ENCODE measurements at regions not wholly inside any gene's neighbourhood (a gene's known extent, or its start where the extent isn't known, plus 50 kb on each side); places are given as distances from the start of the nearest gene placed in this dataset.
"Not testable (repeated sequence)": the region's sequence is repeated elsewhere in the genome, so short reads cannot be mapped to it uniquely, and the experiment has no call there.

GRCh38 chr3:106294121-106294520, 425.3 kb upstream of the CBLB start:
- peaks cover 28% of the 10 kb centered on the region for H3K4me1 Mint-ChIP-seq
- DNase-seq (ENCODE audit: low spot score in 2 of 2) (no peak), ATAC-seq (no peak)
- H3K9me3 Mint-ChIP-seq: no peaks in the 10 kb centered on the region
- H3K27ac Mint-ChIP-seq: no peak overlapping the region
- H3K4me3 Mint-ChIP-seq: no peak overlapping the region
- H3K36me3 Mint-ChIP-seq: no peaks in the 10 kb centered on the region

GRCh38 chr3:106296062-106296461, 427.2 kb upstream of the CBLB start:
- H3K4me1 Mint-ChIP-seq: peaks cover 34% of the 10 kb centered on the region
- no peak overlapping the region for H3K27ac Mint-ChIP-seq
- DNase-seq (ENCODE audit: low spot score in 2 of 2) (no peak), ATAC-seq (no peak)
- H3K9me3 Mint-ChIP-seq: peaks cover 2% of the 10 kb centered on the region
- H3K36me3 Mint-ChIP-seq: no peaks in the 10 kb centered on the region
- no peak overlapping the region for H3K4me3 Mint-ChIP-seq

- peak; percentile 83 for ATAC-seq
These were observed 430.7 kb upstream of the CBLB start for GRCh38 chr3:106299300-106300098.

DNA sequence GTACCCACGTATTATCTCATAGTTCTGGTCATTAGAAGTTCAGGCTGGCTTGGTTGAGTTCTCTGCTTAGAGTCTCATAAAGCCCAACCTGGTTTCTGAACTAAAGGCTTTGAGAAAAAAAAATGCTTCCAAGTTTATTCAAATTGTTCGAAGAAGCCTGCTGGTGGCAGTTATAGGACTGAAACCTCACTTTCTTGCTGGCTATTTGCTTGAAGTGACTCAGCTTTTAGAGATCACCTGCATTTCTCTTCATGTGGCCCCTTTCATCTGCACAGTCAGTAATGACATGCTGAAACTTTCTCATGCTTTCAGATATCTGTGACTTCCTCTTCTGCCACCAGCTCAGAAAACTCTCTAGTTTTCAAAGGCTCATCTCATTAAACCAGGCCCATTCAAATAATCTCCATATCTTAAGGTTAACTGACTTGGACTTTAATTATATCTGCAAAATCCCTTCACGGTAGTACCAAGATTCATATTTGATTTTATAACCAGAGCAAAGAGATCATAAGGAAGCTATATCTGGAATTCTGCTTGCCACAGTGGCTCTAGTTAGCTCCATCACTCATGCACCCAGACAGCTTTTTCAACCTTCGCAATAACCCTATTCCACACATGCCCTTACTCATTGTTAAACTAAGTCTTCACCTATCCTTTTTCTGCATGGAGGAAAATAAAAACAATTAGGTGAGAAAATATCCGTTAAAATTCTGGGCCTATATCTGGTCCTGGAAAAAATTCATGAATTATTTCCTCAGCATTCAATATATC, 433.8 kb upstream of the CBLB start:
- H3K36me3 Mint-ChIP-seq: no peaks in the 10 kb centered on the region
- H3K4me3 Mint-ChIP-seq: peak overlapping the region; percentile 18
- peaks cover 2% of the 10 kb centered on the region for H3K9me3 Mint-ChIP-seq
- ATAC-seq (peak; percentile 93), DNase-seq (ENCODE audit: low spot score in 2 of 2) (no peak)
- no peak overlapping the region for H3K27ac Mint-ChIP-seq
- H3K4me1 Mint-ChIP-seq: peaks cover 50% of the 10 kb centered on the region

More at GRCh38 chr3:106299300-106300098, 430.7 kb upstream of the CBLB start:
- DNase-seq (ENCODE audit: low spot score in 2 of 2): no peak
- H3K4me1 Mint-ChIP-seq: peaks cover 58% of the 10 kb centered on the region
- peak overlapping the region; percentile 20 for H3K4me3 Mint-ChIP-seq
- H3K9me3 Mint-ChIP-seq: peaks cover 2% of the 10 kb centered on the region
- no peaks in the 10 kb centered on the region for H3K36me3 Mint-ChIP-seq
- H3K27ac Mint-ChIP-seq: peak overlapping the region; percentile 9

DNA sequence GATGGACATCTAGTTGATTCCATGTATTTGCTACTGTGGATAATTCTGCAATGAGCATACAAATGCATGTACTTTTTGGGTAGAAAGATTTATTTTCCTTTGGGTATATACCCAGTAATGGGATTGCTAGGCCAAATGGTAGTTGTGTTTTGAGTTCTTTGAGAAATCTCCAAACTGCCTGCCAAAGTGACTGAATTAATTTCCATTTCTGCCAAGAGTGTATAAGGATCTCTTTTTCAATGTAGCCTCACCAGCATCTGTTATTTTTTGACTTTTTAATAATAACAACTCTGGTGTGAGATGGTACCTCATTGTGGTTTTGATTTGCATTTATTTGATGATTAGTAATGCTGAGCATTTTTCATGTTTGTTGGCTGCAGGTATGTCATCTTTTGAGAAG, 435.0 kb upstream of the CBLB start:
- no peak overlapping the region for H3K27ac Mint-ChIP-seq
- no peaks in the 10 kb centered on the region for H3K36me3 Mint-ChIP-seq
- H3K4me3 Mint-ChIP-seq: no peak overlapping the region
- H3K9me3 Mint-ChIP-seq: peaks cover 2% of the 10 kb centered on the region
- DNase-seq (ENCODE audit: low spot score in 2 of 2) (no peak), ATAC-seq (no peak)
- peaks cover 38% of the 10 kb centered on the region for H3K4me1 Mint-ChIP-seq

DNA sequence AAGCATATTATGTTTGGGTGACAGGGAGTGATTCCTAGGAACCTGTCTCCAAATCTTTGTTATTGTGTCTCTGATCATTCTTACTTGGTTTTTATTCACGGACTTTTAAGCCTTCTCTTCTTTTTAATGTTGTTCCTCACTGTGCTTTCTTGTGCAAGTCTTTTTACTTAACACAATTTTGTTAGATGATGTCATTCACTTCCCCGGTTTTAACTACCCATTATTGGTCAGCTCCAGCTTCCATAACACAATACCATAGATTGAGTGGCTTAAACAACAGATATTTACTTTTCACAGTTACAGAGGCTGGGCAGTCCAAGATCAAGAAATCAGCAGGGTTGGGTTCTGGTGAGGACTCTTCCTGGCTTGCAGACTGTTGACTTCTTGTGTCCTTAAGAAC, 436.3 kb upstream of the CBLB start:
- no peak for ATAC-seq
- no peak for DNase-seq (ENCODE audit: low spot score in 2 of 2)
- peaks cover 1% of the 10 kb centered on the region for H3K9me3 Mint-ChIP-seq
- peaks cover 26% of the 10 kb centered on the region for H3K4me1 Mint-ChIP-seq
- H3K27ac Mint-ChIP-seq: no peak overlapping the region
- H3K4me3 Mint-ChIP-seq: no peak overlapping the region
- H3K36me3 Mint-ChIP-seq: no peaks in the 10 kb centered on the region

GRCh38 chr3:106305882-106306435, 437.1 kb upstream of the CBLB start:
- H3K4me3 Mint-ChIP-seq: no peak overlapping the region
- ATAC-seq (no peak), DNase-seq (ENCODE audit: low spot score in 2 of 2) (no peak)
- H3K27ac Mint-ChIP-seq: no peak overlapping the region
- no peaks in the 10 kb centered on the region for H3K9me3 Mint-ChIP-seq
- no peaks in the 10 kb centered on the region for H3K36me3 Mint-ChIP-seq
- H3K4me1 Mint-ChIP-seq: peaks cover 24% of the 10 kb centered on the region

- Mint-ChIP-seq H3K27ac (no peak overlapping the region), H3K4me1 (no peaks in the 10 kb centered on the region), H3K4me3 (no peak overlapping the region), H3K9me3 (no peaks in the 10 kb centered on the region), H3K36me3 (no peaks in the 10 kb centered on the region)
- ATAC-seq (no peak), DNase-seq (ENCODE audit: low spot score in 2 of 2) (no peak)
These were observed 440.5 kb upstream of the CBLB start for GRCh38 chr3:106309274-106309673.

DNA sequence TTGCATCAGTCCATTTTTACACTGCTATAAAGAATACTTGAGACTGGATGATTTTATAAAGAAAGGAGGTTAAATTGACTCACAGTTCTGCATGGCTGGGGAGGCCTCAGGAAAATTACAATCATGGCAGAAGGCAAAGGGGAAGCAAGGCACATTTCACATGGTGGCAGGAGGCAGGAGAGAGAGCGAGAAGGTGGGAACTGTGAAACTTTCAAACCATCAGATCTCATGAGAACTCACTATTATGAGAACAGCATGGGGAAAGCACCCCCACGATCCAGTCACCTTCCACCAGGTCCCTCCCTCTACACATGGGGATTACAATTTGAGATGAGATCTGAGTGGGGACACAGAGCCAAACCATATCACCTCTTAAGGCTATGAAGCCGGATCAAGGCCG, 441.0 kb upstream of the CBLB start:
- not testable (repeated sequence) for H3K27ac Mint-ChIP-seq; H3K9me3 Mint-ChIP-seq; H3K4me3 Mint-ChIP-seq; ATAC-seq; DNase-seq (ENCODE audit: low spot score in 2 of 2); H3K36me3 Mint-ChIP-seq; H3K4me1 Mint-ChIP-seq

- no peak overlapping the region for H3K4me3 Mint-ChIP-seq
- H3K27ac Mint-ChIP-seq: peak overlapping the region; percentile 72
- no peak for ATAC-seq
- peaks cover 7% of the 10 kb centered on the region for H3K9me3 Mint-ChIP-seq
- no peaks in the 10 kb centered on the region for H3K36me3 Mint-ChIP-seq
- no peak for DNase-seq (ENCODE audit: low spot score in 2 of 2)
- H3K4me1 Mint-ChIP-seq: peaks cover 16% of the 10 kb centered on the region
These were observed 448.6 kb upstream of the CBLB start for GRCh38 chr3:106317141-106318055.

- peaks cover 20% of the 10 kb centered on the region for H3K4me1 Mint-ChIP-seq
- not testable (repeated sequence) for DNase-seq (ENCODE audit: low spot score in 2 of 2); H3K4me3 Mint-ChIP-seq; H3K27ac Mint-ChIP-seq; H3K36me3 Mint-ChIP-seq; ATAC-seq
- H3K9me3 Mint-ChIP-seq: peaks cover 18% of the 10 kb centered on the region
These were observed 452.6 kb upstream of the CBLB start for GRCh38 chr3:106321438-106321837.

GRCh38 chr3:106323586-106323985, 454.8 kb upstream of the CBLB start:
- no peak for ATAC-seq
- no peaks in the 10 kb centered on the region for H3K36me3 Mint-ChIP-seq
- DNase-seq (ENCODE audit: low spot score in 2 of 2): no peak
- H3K9me3 Mint-ChIP-seq: peaks cover 18% of the 10 kb centered on the region
- H3K27ac Mint-ChIP-seq: no peak overlapping the region
- H3K4me3 Mint-ChIP-seq: no peak overlapping the region
- peaks cover 12% of the 10 kb centered on the region for H3K4me1 Mint-ChIP-seq

- DNase-seq (ENCODE audit: low spot score in 2 of 2) (no peak), ATAC-seq (no peak)
- H3K4me3 Mint-ChIP-seq: peak overlapping the region; percentile 20
- H3K36me3 Mint-ChIP-seq: no peaks in the 10 kb centered on the region
- no peak overlapping the region for H3K27ac Mint-ChIP-seq
- H3K9me3 Mint-ChIP-seq: peaks cover 11% of the 10 kb centered on the region
- peaks cover 28% of the 10 kb centered on the region for H3K4me1 Mint-ChIP-seq
These were observed 458.3 kb upstream of the CBLB start for GRCh38 chr3:106326941-106327695.

DNA sequence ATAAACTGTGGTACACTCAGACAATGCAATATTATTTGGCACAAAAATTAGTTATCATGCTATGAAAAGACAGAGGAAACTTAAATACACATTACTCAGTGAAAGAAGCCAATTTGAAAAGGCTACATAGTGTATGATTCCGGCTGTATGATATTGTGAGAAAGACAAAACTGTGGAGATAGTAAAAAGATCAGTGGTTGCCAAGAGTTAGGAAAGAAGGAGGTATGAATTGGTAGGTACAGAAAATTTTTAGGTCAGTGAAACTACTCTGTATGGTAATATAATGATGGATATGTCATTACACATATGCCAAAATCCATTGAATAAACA, 458.8 kb upstream of the CBLB start:
- peaks cover 11% of the 10 kb centered on the region for H3K9me3 Mint-ChIP-seq
- H3K4me3 Mint-ChIP-seq: no peak overlapping the region
- H3K27ac Mint-ChIP-seq: no peak overlapping the region
- DNase-seq (ENCODE audit: low spot score in 2 of 2) (no peak), ATAC-seq (no peak)
- peaks cover 2% of the 10 kb centered on the region for H3K36me3 Mint-ChIP-seq
- peaks cover 33% of the 10 kb centered on the region for H3K4me1 Mint-ChIP-seq

All from stimulated activated effector memory CD8-positive, alpha-beta T cell treated with anti-CD3 and anti-CD28 coated beads, Interleukin-12 subunit alpha, Interleukin-12 subunit beta, amount 100 ng/mL, for 72 hours (primary cell).